Hematopoietic multipotent progenitor cell treated with erythropoietin and hydrocortisone succinate and interleukin-3 and kit ligand, for 6 days (in vitro differentiated cells): ENCODE measurements at regions not wholly inside any gene's neighbourhood (a gene's known extent, or its start where the extent isn't known, plus 50 kb on each side); places are given as distances from the start of the nearest gene placed in this dataset.
"Not testable (repeated sequence)": the region's sequence is repeated elsewhere in the genome, so short reads cannot be mapped to it uniquely, and the experiment has no call there.

Source experiments
- DNase-seq: peaks from one replicate; pipeline ENCODE4 v3.0.0-alpha.2; 2015

DNA sequence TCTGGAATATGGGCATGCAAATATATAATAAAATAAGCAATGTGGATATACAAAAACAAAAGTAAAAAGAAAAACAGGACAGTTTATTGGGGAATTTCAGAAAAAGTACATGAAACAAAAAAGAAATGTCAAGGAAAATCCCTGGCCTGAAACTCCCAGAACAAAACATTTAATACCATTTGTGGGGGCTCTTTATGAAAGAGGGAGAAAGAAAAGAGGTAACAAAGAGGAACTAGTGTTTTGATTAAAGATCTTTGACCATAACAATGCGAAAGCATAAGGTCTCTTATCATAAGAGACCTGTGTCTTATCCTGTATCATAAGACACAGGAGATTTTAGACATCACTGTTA is 88.6 kb upstream of the ARID1B start:
- DNase-seq, result peak; percentile 24

DNA sequence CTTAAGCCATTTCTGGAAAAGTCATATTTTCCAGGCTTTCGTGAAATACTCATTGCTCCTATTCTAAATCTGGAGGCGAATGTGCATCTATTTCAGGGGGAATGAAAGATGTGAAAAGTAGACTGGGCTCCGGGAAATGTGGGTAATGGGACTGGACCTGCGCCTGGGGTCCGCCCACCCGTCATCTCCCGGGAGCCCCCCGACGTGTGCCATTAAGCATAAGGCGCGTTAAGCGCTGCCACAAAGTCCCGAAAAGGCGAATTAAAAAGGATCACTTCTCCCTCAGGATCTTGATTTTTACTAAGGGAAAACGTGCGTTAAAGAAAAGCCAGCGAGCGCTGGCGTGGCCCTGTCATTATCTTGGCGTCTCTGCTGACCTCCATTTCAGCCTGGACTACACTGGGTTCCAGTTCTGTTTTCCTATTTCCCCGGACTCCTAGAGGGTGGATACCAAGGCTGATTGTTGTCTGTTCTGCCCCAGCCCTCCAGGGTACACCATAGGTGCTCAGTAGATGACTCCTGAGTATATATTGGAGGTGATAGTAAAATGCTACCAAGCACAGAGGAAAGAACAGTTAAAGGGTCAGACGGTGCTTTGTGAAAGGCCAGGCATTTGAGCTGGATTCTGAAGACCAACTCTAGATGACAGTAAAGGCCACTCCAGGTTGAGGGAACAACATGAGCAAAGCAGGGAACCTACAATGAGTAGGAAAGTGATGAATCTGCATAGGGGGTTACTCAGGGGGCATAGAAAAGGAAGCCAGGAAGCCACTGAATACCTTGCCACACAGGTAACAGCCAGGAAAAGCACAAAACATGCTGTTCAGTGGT is 89.2 kb upstream of the ARID1B start:
- peak; percentile 74 for DNase-seq

DNA sequence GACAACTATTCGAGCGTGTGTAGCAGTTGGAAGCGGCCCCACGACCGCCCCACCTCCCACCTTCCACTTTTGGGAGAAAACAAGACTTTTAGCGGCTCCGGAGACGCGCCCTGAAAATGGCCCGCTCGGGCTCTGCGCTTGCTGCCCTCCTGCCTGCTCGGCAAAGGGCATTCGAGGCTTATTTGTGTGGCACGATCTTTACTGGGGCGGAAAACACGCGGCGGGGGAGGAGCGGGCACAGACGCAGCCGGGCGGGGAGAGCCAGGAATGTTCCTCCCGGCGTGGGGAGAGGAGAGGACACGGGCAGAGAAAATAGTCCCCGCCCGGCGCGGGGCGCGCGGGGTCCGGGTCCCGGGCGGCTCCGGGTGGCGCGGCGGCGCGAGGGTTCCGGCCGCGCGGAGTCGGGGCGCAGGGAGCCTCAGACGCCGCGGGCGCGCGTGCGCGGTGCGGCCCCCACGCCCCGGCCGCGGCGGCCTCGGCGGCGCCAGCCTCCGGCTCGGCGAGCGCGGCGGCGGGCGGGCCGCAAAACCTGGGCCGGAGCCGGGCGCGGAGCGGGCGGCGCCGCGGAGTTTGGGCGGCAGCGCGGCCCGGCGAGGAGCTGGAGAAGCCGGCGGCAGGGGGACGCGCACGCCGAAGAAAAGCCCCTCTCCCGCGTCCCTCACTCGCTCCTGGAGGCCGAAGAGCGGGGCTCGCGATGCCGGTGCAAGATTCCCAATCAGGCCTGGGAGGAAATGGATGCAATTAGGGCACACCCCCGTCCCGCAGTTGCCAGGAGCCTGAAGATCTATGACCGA is 90.0 kb upstream of the ARID1B start:
- peak; percentile 84 for DNase-seq

DNA sequence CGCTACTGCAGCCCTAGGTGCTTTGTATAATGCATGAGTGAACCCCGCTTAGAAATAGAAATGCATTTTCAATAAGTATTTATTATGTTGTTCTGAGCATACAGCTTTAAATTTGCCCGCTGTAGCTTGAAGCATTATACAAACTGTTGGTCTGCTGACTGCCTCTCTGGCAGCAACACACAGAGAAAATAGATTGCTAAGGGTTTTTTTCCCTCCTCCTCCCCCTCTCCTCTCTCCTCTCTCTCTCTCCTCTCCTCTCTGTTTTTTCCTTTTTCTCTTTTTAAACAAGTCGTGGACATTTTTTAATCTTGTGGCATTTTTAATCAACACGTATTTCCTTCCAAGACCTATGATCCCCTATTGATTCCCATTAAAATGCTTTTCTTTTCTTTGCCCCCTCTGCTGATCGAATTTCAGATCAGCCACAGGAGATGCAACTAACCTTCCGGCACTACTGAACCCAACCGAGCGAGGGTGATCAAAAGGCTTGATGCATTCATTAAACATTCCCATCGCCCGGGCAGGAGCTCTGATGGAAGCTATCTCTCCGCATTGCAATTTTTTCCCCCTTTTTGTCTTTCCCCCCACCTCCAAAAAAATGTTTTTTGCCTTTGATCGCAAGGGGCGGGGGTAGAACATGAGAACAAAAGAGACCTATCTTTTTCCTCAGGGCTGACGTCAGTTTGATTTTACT is 90.7 kb upstream of the ARID1B start:
- peak; percentile 69 for DNase-seq

DNA sequence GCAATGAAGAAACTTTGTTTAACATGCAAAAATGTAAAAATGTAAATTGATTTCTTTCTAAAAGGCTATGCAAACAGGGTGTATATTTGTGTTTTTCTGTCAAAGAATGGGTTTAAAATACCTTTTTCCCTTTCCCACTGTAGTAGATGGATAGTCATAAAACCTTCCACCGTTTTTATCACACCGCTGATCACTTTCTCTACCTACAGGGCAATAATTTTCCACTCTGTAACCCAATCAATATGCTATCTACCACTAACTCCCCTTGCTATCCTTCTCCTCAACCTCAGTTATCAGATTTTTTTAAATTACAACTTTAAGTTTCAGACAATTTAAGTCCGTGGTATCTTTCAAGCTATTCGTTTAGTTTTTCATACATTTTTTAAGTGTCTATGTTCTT is 91.4 kb upstream of the ARID1B start:
- DNase-seq, result peak; percentile 9

DNA sequence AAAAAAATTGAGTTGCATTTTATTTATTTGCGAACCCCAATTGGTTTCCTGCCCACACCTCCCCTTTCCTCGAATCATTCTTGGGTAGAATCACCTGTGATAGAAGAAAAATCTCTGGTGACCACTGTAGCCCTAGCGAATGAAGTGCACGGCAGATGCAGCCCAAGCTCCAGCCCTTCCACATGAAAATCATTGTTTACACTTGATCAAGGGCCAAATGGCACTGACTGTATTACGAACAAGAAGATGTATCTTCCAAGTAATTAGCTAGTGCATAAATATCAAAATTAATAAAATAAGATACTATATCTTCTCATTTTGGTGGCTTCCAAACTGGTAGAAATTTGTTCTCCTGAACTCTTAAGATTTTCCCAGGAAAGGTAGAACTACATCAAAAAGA is 93.4 kb upstream of the ARID1B start:
- DNase-seq, result no peak

DNA sequence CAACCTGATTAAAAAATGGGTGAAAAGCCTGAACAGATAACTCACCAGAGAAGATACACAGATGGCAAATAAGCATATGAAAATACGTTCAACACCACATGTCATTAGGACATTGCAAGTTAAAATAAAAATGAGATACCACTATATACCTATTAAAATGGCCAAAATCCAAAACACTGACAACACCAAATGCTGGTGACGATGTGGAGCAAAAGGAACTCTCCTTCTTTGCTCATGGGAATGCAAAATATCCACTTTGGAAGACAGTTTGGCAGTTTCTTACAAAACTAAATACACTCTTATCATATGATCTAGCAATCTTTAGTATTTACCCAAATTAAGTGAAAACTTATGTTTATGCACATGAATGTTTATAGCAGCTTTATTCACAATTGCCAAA is 100.5 kb upstream of the ARID1B start:
- no peak for DNase-seq

DNA sequence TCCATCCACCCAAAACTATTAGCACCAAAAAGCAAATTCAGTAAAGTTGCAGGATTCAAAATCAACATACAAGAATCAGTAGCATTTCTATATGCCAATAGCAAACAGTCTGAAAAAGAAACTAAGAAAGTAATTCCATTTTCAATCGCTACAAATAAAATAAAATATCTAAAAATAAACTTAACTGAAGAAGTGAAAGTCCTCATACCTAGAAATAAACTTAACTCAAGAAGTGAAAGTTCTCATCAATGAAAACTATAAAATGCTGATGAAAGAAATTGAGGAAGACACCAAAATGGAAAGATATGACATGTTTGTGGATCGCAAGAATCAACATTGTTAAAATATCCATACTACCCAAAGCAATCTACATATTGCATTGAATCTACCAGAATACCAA is 103.0 kb upstream of the ARID1B start:
- no peak for DNase-seq

DNA sequence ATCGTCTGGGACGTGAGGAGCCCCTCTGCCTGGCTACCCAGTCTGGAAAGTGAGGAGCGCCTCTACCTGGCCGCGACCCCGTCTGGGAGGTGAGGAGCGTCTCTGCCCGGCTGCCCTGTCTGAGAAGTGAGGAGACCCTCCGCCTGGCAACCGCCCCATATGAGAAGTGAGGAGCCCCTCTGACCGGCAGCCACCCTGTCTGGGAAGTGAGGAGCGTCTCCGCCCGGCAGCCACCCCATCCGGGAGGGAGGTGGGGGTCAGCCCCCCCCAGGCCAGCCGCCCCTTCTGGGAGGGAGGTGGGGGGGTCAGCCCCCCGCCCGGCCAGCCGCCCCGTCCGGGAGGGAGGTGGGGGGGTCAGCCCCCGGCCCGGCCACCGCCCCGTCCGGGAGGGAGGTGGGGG is 107.1 kb upstream of the ARID1B start:
- not testable (repeated sequence) for DNase-seq

DNA sequence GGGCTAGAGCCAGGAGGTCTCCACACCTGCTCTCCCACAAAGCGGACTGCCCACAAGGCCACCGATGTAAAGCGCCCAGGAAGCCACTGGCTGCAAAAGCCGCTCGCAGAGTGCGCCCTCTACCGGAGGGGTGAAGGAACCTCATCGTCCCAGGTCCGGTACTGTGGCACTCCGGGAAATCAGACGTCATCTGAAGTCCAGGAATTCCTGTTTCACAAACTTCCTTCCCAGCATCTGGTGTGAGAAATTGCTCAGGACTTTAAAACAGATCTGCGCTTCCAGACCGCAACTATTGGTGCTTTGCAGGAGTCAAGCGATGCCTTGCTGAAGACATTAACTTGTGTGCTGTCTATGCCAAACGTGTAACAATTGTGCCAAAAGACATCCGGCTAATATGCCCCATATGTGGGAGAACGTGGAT is 115.1 kb upstream of the ARID1B start:
- peak; percentile 27 for DNase-seq

DNA sequence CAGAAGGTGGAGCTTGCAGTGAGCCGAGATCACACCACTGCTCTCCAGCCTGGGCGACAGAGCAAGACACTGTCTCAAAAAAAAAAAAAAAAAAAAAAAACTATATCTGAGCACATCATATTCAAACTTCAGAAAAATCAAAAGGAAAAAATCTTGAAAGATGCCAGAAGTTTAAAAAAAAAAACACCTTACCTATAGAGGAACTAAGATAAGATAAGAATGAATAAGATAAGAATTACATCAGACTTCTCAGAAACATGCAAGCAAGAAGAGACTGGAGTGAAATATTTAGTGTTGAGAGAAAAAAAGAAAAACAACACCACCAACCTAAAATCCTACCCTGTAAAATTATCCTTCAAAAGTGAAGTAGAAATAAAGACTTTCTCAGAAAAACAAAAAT is 116.8 kb upstream of the ARID1B start:
- DNase-seq, result peak; percentile 21

DNA sequence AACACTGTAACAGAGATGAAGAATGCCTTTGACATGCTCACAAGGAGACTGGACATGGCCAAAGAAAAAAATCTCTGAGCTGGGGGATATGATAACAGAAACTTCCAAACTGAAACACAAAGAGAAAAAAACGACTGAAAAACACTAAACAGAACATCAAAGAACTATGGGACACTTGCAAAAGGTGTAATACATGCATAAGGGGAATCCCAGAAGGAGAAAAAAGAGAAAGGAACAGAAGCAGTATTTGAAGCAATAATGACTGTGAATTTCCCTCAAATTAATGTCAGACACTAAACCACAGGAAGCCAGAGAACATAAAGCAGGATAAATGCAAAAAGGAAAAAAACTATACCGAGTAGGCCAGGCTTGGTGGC is 117.4 kb upstream of the ARID1B start:
- DNase-seq, result no peak

DNA sequence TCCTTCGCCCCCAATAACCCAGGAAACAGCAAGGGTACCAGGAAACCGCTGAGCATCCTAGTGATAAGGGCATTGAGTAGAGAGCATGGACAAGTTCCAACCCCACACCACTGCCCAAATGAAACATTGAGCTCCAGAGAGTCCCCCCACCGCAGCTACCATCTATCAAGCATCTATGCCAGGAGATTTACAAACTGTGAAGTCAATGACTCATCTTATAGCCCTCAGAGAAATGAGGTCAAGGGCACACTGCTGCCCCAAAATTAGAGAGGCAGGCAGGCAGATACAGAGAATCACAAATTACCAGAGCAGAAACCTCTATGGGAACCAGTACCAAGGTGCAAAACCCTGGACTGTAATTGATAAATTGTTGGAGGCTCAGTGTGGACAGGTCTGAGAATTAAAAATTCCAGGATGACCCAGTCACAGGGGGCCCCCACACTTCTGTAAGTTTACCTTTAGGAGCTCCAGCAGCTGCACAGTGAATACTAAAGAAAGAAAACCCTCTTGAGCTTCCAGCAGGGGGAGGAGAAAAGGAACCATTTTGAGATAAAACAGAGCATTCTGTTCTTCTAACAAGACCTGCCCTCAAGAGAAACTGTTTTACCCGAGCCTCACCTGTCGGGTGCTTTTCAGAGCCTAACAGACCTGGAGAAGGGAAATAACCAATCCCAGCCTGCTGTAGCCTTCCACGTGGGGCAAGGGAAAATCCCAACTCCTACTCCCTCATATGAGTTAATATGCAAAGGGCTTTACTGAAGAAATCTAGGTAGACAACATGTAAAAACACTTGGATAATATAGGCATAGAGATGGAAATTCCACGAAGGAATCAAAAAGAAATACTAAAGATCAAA is 118.0 kb upstream of the ARID1B start:
- peak; percentile 19 for DNase-seq

DNA sequence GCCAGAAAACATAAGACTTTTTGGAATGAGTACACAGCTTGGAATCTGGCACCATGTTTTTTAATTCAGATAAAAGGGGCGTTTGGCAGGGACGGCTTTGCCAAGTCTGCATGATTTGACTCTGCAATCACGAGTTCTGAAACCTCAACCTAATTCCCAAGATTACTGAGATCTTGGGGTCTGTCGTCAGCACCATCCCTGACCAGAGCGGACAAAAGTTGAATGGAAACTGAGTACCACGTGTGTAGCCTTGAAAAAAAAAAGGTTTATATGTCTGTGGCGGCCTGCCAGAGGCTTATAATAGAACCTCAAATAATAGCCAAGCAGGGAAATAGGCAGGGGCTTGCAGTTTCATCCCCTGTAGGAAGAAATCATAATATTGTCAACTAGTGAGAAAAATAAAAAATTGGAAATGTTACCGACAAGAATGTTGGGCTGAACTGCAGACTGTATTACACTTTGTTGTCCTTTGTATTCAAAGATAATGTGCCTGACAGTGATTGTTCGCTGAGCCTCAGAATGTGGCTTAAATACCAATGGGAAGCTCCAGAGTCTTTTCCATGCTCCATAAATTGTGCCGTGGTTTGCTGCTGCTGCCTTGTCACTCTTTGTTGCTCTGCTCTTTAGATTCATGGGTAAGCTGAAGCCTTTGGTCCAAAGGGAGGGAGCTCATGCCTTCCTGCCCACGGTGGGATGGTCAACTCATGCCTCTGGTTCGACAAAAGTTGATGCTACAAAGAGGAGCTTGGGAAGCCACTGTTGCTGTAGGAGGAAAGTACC is 118.8 kb upstream of the ARID1B start:
- DNase-seq, result no peak

DNA sequence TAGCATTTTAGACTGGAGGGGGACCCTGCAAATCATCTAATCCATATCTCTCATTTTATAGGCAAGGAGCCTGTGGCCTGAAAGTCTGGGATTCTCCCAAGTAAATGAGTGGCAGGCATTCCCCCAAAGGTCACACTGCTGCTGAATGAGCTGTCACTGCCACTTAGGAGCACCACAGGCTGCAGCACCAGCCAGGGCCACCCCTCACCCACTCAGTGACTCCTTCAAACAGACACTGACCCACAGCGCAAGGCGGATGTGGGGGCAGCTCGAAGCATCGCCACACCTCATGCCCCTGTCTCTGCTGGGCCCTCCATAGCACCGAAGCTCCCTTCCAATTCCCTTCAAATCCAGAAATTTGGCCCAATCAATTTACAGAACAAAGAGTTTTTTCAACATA is 119.9 kb upstream of the ARID1B start:
- no peak for DNase-seq

DNA sequence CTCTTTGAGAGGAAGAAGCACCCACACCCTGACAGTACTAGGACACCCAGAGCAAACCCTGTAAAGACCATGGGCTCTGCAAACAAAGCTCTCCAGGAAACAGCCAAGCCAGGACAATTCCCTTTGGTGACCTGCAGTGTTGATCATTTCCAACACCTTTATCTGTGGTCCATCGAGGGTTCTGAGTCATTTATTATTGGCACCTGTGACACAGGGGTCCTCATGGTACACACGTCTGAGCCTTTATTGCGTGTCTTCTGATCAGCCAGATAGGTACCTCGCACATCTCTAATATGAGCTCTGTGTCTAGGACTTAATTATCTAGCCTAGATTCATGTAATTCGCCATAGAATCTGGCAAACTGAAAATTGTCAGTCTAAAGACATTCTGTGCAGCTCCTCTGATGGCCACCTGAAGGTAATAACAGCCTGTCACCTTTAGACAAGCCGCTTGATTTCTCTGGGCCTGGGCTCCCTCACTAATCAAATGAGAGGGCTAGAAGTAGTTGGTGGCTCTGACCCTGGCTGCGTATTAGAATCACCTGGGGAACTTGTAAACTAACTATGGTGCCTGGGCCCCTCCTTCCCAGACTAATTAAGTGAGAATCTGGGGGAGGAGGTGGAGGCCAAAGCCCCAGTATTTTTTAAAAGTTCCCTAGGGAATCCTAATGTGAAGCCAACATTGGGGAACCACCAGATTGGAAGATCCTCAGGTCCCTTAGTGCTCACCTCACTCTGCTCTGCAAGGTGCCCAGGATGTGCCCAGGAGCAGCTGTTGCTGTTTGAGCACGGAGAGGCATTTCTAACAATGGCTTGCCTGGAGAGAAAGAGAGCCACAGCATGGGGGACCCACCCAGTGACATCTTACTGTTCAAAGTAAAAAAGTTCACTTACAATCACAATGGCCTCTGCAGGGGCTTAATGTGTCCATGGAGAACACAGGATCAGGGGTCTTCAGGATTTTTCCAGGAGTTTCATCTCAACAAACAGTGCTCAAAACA is 122.0 kb upstream of the ARID1B start:
- DNase-seq, result no peak

DNA sequence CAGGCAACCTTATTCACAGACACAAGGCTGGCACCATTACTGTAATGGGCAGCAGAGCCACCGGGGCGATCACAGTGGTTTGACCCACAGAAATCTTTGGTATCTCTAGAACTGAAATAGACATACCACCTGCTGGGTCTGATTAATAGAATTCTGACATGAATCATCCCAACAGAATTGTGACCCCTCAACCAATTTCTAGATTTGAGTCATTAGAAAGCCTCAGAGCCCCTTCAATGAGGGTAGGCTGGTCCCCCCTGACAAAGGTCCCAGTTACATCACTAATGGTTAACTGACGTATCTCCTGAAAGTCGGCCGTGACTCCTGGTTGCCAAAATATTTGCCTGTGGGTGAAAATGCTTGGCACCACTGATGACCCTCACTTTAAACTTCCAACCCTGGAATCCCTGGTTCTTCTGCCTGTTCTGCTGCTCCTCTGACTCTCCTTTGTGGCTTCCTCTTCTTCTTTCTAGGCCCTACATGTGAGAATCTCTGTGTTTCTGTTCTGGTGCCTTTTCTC is 124.9 kb upstream of the ARID1B start:
- DNase-seq, result no peak

DNA sequence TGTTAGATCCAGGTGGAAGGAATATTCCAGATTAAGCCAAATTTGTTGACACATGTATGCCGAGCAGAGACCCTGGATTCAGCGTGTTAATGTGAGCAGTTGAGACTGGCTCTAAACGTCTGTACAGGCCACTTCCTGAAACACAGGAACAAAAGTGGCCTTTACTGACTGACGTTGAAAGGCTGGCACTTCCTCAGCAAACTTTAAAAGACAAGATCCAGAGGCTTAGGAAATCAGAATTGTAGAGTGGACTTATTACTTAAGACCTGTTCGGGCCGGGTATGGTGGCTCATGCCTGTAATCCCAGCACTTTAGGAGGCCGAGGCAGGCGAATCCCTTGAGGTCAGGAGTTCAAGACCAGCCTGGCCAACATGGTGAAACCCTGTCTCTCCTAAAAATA is 125.7 kb upstream of the ARID1B start:
- DNase-seq, result no peak

DNA sequence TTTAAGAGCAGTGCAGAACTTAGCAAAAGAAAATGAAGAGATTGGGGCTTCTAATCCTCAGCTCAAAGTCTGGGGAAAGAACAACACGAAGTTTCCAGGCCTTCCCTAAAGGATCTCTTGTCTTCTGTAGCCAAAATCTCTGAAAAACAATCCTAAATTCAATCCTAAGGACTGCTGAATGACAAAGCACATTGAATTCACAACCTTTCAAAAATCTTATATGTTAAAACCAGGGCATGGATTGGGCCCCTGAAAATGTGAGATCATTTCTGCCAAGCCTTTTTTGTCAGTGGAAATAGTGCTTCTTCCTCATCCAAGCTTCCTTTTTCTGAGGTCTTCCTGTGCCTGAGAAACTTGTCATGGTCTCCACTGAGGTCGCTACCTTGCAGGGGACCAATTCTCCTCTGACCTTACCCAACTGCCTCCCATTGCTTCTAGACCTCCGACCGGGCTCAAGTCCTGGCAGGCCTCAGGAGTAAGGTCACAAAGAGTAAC is 126.2 kb upstream of the ARID1B start:
- DNase-seq, result no peak

DNA sequence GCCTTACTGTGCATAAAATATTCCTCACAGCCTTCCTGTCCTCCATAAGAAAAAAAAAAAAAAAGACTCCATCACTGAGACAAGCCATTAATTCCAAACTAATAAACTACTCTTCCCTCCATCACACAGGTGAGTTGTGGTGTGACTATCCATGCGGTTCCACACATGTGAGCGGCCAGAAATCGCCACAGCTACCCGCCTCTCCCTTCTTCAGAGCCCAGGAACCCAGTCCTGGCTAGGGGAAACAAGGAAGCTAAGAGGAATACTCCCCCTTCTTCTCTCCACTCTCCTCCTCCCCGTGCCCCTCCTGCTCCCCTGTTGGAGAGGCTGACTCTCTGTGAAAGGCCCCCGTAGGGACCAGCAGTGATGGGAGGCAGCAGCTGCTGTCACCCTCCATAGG is 128.6 kb upstream of the ARID1B start:
- no peak for DNase-seq
